Stomach (tissue), 8 donors: ENCODE measurements at regions not wholly inside any gene's neighbourhood (a gene's known extent, or its start where the extent isn't known, plus 50 kb on each side); places are given as distances from the start of the nearest gene placed in this dataset.
A peak's percentile ranks its signal among the peaks of the same experiment; 100 is the strongest.

ENCODE experiments used
- DNase-seq, 2 donors: peaks; one replicate each; pipeline versions ENCODE4 v3.0.0 to v3.0.0-alpha.2; 2013 to 2019
- H3K27ac ChIP-seq, 5 donors: fragments of 200-600 bp in 4 of 5; sonication (generic) in 4 of 5; one replicate each; pipeline ENCODE4 v1.5.1; 2013 to 2019; ENCODE audit warnings: mild to moderate bottlenecking in 1 of 5, moderate library complexity in 1 of 5
- H3K27me3 ChIP-seq, 3 donors: fragments of 200-600 bp; sonication (generic); one replicate each; pipeline ENCODE4 v1.5.1; 2017 to 2019; ENCODE audit warnings: mixed run types in 1 of 3
- H3K36me3 ChIP-seq, 4 donors: fragments of 200-600 bp; sonication (generic); 1 replicate in 3 of 4; 2 replicates in 1 of 4; pipeline ENCODE4 v1.5.1; 2016 to 2019
- H3K4me1 ChIP-seq, 4 donors: fragments of 200-600 bp; sonication (generic); one replicate each; pipeline ENCODE4 v1.5.1; 2016 to 2019
- H3K4me3 ChIP-seq, 4 donors: fragments of 200-600 bp; sonication (generic) in 3 of 4; one replicate each; pipeline ENCODE4 v1.5.1; 2016 to 2019; ENCODE audit warnings: mild to moderate bottlenecking in 1 of 4
- H3K9me3 ChIP-seq, 4 donors: fragments of 200-600 bp; sonication (generic); one replicate each; pipeline ENCODE4 v1.5.1; 2016 to 2019
- CTCF ChIP-seq, 7 experiments: fragments of 450-650 bp in 4 of 7; fragments of 200-600 bp in 3 of 7; sonication (generic) in 3 of 7; IDR thresholded peaks; one replicate each; pipeline ENCODE4 v1.5.1; 2016 to 2019; ENCODE audit warnings: antibody characterized with exemption in 7 of 7, control low read depth in 2 of 7, mild to moderate bottlenecking in 1 of 7
- EP300 ChIP-seq: sonication (generic); formaldehyde crosslinking; IDR thresholded peaks from one replicate; pipeline ENCODE4 v1.6.1; 2017; ENCODE audit warnings: antibody characterized with exemption
- POLR2A ChIP-seq, 4 donors: fragments of 450-650 bp; IDR thresholded peaks; one replicate each; pipeline ENCODE4 v1.6.1; 2016; ENCODE audit warnings: antibody characterized with exemption in 4 of 4, control low read depth in 2 of 4, mild to moderate bottlenecking in 1 of 4, moderate library complexity in 1 of 4
- POLR2AphosphoS5 ChIP-seq, 3 donors: sonication (generic); formaldehyde crosslinking; IDR thresholded peaks; one replicate each; pipeline ENCODE4 v1.6.1; 2016; ENCODE audit warnings: antibody characterized with exemption in 3 of 3
- WGBS, 5 donors: extraction: QIAGEN DNeasy Blood & Tissue Kit in 3 of 5; methylation state at CpG; one replicate each; pipeline versions ENCODE4 v1.1.5 to v1.1.7; 2013 to 2018; 5-methylcytosine and 5-hydroxymethylcytosine counted together
- intact Hi-C: fragments of 100-400 bp; cut with DNase I; formaldehyde crosslinking; loops from one replicate; pipeline ENCODE4 v1.15.1; 2023; ENCODE audit warnings: low total_unique reads
- donor health status: healthy with polysubstance abuse.
- donor health status: Bipolar disorder and iron deficiency.
- donor health status: healthy.

- Histone ChIP-seq H3K27ac (peak overlapping the region in 3 of 5 donors; percentile 67 to 84 (median 84)), H3K4me1 (peaks cover 0 to 21% (median 15%) of the 10 kb centered on the region in 4 donors), H3K27me3 (no peaks in the 10 kb centered on the region), H3K9me3 (no peaks in the 10 kb centered on the region), H3K4me3 (no peak overlapping the region), H3K36me3 (no peaks in the 10 kb centered on the region)
- no peak for DNase-seq
- WGBS, 5 donors = 73 to 100% (median 82%) methylated on average over 1 of the region's 1 CpG
- intact Hi-C loops = no loop called here
- TF ChIP-seq EP300 (no peak), POLR2A (IDR thresholded peaks at IDR 0.05) (no peak), POLR2AphosphoS5 (IDR thresholded peaks at IDR 0.05) (no peak), CTCF (IDR thresholded peaks at IDR 0.05) (no peak)
Observed at GRCh38 chr5:68435611-68436010, 220.1 kb downstream of the PIK3R1 start.

GRCh38 chr5:68436686-68437520 is 221.3 kb downstream of the PIK3R1 start:
- H3K9me3 ChIP-seq = no peaks in the 10 kb centered on the region
- no peak for DNase-seq
- intact Hi-C loops = no loop called here
- H3K27me3 ChIP-seq = no peaks in the 10 kb centered on the region
- peaks cover 0 to 21% (median 15%) of the 10 kb centered on the region in 4 donors for H3K4me1 ChIP-seq
- 61 to 76% (median 69%) methylated on average over 3 of the region's 3 CpGs for WGBS, 5 donors
- TF ChIP-seq POLR2AphosphoS5 (IDR thresholded peaks at IDR 0.05) (no peak), POLR2A (IDR thresholded peaks at IDR 0.05) (no peak), EP300 (no peak), CTCF (IDR thresholded peaks at IDR 0.05) (no peak)
- H3K4me3 ChIP-seq = no peak overlapping the region
- no peaks in the 10 kb centered on the region for H3K36me3 ChIP-seq
- peak overlapping the region in 1 of 5 donors; percentile 1 for H3K27ac ChIP-seq

- H3K27ac ChIP-seq = no peak overlapping the region
- H3K36me3 ChIP-seq = no peaks in the 10 kb centered on the region
- H3K9me3 ChIP-seq = no peaks in the 10 kb centered on the region
- H3K4me1 ChIP-seq = peaks cover 0 to 12% (median 11%) of the 10 kb centered on the region in 4 donors
- 15 to 50% (median 21%) methylated on average over 1 of the region's 1 CpG for WGBS, 5 donors
- TF ChIP-seq CTCF (IDR thresholded peaks at IDR 0.05) = no peak
- no peak for TF ChIP-seq POLR2A (IDR thresholded peaks at IDR 0.05)
- no peak for TF ChIP-seq POLR2AphosphoS5 (IDR thresholded peaks at IDR 0.05)
- TF ChIP-seq EP300 = no peak
- no peak for DNase-seq
- intact Hi-C loops = no loop called here
- no peaks in the 10 kb centered on the region for H3K27me3 ChIP-seq
- no peak overlapping the region for H3K4me3 ChIP-seq
Observed at GRCh38 chr5:68438876-68439275, 223.3 kb downstream of the PIK3R1 start.

- intact Hi-C loops = no loop called here
- no peaks in the 10 kb centered on the region for H3K36me3 ChIP-seq
- peaks cover under 1 to 9% (median 8%) of the 10 kb centered on the region in 4 donors for H3K4me1 ChIP-seq
- H3K9me3 ChIP-seq = no peaks in the 10 kb centered on the region
- TF ChIP-seq POLR2A (IDR thresholded peaks at IDR 0.05) = no peak
- TF ChIP-seq POLR2AphosphoS5 (IDR thresholded peaks at IDR 0.05) = no peak
- no peak for TF ChIP-seq EP300
- no peak for TF ChIP-seq CTCF (IDR thresholded peaks at IDR 0.05)
- H3K27me3 ChIP-seq = no peaks in the 10 kb centered on the region
- WGBS, 5 donors = 86 to 98% (median 97%) methylated on average over 2 of the region's 2 CpGs
- no peak overlapping the region for H3K4me3 ChIP-seq
- DNase-seq = no peak
- H3K27ac ChIP-seq = no peak overlapping the region
Observed at GRCh38 chr5:68440245-68440644, 224.7 kb downstream of the PIK3R1 start.
